SKM-1 (cell line): ENCODE measurements at regions not wholly inside any gene's neighbourhood (a gene's known extent, or its start where the extent isn't known, plus 50 kb on each side); places are given as distances from the start of the nearest gene placed in this dataset.
"Not testable (repeated sequence)": the region's sequence is repeated elsewhere in the genome, so short reads cannot be mapped to it uniquely, and the experiment has no call there.

Source experiments
- DNase-seq: peaks from one replicate; lab custom pipeline; 2025; ENCODE audit not compliant: unreplicated experiment; lab: John Stamatoyannopoulos, UW

DNA sequence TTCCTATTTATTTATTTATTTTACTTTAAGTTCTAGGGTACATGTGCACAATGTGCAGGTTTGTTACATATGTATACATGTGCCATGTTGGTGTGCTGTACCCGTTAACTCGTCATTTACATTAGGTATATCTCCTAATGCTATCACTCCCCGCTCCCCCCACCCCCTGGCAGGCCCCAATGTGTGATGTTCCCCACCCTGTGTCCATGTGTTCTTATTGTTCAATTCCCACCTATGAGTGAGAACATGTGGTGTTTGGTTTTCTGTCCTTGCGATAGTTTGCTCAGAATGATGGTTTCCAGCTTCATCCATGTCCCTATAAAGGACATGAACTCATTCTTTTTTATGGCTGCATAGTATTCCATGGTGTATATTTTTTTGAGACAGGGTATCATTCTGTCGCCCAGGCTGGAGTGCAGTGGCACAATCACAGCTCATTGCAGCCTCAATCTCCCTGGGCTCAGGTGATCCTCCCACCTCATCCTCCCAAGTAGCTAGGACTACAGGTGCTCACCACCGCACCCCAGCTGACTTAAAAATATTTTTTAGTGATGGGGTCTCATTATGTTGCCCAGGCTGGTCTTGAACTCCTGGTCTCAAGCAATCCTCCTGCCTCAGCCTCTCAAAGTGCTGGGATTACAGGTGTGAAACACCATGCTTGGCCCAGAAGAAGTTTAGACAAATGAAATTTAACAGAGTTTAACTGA, 140.6 kb downstream of the NPIPB5 start:
- not testable (repeated sequence) for DNase-seq

DNA sequence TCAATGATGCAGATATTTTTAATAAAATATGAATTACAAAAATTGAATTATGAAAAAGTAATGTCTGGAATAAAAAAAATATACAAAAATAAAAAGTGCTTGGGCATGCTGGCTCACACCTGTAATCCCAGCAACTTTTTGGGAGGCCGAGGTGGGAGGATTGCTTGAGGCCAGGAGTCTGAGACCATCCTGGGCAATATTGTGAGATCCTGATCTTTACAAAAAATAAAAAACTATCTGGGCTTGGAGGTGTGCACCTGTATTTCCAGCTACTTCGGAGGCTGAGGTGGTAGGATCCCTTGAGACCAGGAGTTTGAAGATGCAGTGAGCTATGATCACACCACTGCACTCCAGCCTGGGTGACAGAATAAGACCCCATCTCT, 141.8 kb downstream of the NPIPB5 start:
- no peak for DNase-seq

DNA sequence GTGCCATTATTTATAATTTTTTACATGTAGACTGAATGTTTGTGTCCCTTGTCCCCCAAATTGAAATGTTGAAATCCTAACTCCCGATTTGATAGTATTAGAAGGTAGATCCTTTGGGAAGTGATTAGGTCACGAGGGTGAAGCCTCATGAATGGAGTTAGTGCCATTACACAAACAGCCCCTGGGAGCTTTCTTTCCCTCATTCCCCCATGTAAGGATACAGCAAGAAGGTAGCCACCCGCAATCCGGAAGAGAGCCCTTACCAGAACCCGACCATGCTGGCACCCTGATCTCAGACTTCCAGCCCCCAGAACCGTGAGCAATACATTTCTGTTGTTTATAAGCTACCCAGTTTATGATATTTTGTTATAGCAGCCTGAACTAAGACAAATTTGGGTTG, 143.2 kb downstream of the NPIPB5 start:
- no peak for DNase-seq

DNA sequence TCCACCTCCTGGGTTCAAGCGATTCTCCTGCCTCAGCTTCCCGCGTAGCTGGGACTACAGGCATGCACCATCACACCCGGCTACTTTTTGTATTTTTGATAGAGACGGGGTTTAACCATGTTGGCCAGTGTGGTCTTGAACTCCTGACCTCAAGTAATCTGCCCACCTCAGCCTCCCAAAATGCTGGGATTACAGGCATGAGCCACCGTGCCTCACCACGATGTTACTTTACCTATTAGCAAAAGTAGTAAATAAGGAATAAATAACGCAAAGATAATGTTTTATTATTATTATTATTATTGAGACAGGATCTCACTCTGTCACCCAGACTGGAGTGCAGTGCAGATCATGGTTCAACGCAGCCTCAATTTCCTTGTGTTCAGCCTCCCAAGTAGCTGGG, 145.9 kb downstream of the NPIPB5 start:
- not testable (repeated sequence) for DNase-seq

DNA sequence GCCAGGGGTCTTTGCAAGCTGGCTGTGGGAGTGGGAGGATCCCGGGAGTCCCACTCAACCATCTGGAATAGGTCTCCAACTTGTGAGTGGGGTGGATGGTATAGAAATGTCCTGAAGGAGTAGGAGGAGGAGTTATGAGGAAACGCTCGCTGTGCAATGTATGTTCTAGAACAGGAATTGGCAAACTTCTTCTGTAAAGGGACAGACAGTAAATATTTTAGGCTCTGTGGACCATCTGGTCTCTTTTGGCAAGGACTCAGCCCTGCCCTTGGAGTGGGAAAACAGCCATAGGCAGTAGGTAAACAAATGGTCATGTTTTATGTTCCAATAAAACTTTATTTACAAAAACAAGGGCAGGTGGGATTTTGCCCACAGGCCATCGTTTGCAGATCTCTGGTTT, 149.2 kb downstream of the NPIPB5 start:
- no peak for DNase-seq

DNA sequence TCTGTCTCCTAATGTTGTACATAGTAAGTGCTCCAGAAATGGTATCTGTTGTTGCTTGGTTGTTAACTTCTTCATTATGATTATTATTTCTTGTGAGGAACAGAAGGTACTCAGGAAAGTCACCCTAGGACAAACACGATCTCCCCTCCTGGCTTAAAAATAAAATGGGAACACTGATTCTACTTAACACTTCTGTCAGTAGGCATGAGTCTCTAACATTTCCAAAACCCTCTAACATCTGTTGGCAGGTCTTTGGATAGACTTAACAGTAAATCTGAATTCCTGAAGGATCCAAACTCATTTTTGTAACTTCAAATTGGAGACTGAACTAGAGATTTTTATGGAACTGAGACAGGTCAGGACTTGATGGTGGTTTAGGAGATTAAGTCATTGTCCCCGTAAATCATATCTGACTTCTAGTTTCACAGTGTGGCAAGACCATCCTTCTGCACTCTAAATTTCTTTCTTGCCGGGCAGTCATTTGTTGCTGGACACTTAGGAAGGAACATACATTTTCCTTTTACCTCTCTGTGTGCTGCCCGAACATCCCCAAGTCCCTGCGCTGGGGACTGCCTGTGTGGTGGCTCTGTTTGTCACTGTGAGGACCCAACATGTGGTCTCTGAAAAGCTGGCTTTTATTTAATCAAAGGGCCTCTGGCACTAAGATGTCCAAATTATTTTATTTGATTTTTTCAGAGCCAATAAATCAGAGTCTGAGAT, 149.9 kb downstream of the NPIPB5 start:
- no peak for DNase-seq

DNA sequence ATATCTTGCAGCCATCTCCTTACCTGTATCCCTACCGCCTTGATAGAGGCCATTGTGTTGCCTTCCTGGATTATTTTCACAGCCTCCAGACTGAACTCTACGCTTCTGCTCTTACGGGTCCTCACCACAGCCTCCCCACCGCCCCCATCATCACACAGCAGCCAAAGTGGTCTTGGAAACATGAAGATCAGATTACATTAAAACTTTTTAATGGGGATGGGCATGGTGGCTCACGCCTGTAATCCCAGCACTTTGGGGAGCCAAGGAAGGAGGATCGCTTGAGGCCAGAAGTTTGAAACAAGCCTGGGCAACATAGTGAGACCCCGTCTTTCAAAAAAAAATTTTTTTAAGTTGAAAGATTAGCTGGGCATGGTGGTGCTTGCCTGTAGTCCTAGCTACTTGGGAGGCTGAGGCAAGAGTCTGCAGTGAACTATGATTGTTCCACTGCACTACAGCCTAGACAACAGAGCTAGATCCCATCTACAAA, 150.5 kb downstream of the NPIPB5 start:
- no peak for DNase-seq

DNA sequence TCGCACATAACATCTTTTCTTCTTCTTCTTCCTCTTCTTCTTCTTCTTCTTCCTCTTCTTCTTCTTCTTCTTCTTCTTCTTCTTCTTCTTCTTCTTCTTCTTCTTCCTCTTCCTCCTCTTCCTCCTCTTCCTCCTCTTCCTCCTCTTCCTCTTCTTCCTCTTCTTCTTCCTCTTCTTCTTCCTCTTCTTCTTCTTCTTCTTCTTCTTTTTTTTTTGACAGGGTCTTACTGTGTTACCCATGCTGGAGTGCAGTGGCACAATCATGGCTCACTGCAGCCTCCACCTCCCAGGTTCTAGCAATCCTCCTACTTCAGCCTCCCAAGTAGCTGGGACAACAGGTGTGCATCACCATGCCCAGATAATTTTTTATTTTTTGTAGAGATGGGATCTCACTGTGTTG, 151.0 kb upstream of the HS3ST2 start:
- not testable (repeated sequence) for DNase-seq

DNA sequence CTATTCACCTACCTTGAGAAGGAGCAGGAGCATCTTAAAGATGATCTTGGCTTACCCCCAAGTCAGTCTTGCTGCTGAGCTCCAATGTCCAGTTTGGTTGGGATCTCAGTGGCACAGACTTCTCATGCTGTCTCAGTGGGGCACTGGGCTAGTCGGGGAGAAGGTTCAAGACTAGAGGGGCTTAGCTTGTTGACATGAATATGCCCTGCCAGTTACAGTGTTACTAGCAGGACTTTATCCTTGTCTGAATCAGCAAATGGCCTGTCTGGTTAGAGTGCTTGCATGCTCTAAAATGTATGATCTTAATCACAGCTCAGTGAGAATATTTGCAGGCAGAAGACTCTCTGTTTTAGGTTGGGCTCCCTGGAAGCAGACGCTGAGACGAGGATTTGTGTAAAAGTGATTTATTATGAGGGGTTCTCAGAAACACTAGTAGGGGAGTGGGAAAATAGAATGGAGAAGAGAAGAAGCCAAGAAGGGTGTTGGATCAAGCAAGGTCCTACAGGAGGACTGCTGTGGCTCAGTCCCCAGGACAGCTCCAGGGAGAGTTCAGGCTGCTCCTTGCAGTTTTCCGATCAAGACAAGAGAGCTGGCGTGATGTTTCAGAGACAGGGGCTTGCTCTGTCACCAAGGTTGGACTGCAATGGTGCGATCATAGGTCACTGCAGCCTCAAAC, 150.4 kb upstream of the HS3ST2 start:
- DNase-seq: no peak

DNA sequence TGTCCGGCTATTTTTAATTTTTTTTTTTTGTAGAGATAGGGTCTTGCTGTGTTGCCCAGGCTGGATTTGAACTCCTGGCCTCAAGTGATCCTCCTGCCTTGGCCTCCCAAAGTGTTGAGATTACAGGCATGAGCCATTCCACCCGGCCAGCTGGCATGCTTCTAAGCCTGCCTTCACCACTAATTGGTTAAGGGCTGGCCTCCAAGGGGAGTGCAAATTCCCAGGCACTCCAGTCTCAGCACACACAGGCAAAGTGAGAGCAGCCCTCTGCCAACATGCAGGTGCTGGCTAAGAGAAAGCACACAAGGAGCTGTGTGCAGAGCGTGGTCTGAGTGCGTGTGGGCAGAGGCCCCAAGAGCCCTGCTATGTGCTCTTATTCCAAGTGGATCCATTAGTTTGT, 149.8 kb upstream of the HS3ST2 start:
- DNase-seq: no peak

DNA sequence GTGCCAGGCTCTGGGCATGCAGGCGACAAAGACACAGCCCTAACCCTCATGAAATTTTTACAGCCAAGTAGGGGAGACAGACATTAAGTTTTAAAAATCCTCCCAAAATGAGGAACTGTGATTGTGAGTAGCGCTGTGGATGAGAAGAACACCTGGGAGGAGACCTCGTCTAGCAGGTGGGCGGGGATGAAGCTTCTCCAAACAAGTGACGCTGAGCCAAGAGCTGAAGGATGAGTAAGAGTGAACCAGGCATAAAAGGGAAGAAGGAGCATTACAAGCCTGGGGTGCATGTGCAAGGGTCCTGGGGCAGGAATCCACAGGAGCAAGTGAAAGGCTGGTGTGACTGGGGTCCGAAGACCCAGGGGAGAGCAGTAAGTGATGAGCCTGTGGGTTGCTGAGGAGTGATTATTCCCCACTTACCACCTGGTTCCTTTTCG, 149.4 kb upstream of the HS3ST2 start:
- DNase-seq: no peak

DNA sequence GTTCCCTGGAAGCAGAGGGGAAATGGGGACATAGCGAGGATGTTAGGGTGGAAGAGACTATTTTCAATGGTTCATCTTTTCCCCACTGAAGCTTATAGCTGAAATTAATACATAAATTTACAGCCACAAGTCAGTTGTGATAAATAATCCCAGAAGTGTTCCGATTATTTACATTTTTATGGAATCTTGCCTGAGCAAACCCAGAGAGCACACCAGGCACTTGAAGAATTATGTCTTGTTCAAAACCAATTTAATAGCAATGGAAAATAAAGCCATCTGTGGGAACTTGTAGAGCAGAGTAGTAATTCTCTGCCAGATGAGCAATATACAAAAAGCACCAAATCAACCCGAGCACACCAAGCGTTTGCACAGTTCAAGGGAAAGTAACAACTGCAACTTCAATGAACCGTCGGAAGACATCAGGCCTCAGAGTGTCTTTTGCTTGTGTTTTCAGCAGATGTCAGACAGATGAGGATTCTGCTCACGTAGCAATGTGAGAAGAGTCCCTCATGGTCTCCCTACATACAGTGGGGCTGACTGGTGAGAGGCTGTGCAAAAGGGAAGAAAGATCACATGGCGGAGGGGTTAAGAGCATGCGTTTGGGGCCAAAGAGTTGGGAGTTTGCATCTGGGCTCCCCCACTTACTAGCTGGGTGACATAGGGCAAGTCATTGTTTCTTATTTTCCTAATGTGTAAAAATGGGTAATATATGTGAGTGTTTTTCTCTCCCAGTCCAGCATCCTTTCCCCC, 148.7 kb upstream of the HS3ST2 start:
- DNase-seq: no peak

DNA sequence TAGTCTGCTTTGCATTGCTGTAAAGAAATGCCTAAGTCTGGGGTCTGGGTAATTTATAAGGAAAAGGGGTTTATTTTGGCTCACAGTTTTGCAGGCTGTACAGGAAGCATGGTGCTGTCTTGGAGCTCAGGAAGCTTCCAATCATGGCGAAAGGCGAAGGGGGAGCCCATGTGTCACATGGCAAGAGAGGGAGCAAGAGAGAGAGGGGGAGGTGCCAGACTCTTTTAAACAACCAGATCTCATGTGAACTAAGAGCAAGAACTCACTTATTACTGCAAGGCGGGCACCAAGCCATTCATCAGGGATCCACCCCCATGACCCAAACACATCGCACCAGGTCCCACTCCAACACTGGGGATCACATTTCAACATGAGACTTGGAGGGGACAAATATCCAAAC, 148.2 kb upstream of the HS3ST2 start:
- no peak for DNase-seq

DNA sequence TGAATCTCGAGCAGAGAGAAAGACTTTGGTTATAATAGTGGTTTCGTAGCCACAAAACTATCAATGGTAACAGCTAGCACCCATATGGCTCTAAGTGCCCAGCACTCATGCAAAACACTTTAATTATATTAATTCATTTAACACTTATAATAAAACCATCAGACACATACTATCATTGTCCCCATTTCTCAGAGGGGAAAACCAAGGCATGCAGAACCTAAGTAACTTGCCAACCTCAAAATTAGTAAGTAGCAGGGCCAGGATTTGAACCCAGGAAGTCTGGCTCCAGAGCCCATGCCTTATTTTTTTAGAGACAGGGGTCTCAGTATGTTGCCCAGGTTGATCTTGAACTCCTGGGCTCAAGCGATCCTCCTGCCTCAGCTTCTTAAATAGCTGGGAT, 145.6 kb upstream of the HS3ST2 start:
- DNase-seq: no peak

DNA sequence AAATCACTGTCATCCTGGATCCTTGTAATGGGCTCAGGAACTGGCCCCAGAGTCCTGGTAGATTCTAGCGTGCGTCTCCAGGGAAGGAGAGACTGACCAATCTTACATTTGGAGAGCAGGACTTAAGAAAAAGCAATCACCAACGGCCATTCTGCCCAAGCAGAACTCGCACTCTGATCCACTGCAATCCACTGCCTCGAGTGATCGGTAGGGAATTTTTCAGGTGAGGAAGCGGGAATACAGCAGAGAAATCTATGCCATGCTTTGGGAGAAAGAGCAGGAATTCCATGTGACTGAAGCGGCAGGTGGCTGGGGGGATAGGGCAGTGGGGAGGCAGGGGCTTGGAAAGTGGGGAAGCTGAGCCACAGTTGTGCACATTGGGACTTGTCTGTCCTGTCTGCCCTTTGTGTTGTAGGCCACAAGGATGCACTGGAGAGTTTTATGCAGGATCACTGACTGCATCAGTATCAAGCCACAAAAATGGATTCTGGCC, 143.9 kb upstream of the HS3ST2 start:
- DNase-seq: no peak

DNA sequence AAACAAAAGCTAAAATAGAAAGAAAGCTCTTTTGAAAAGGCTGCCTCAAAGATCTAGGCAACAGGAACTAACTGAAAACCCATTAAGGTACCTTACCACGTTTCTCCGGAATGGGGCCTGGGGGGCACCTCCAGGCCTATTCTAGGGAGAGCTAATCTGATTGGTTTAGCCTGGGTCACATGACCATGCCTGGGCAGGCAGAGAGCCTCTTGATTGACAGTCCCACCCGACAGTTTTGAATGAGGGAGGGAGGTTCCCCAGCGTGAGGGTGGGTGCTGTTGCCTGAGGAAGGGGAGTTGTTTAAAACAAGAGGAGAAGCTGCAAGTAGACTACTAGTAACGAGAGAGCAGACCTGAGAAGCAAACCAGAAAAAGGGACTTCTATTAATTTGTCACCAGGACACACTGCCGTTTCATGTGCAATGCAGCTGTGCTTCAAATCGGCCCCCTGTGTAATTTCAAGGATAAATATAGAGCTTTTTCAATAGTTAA, 143.4 kb upstream of the HS3ST2 start:
- DNase-seq: no peak

DNA sequence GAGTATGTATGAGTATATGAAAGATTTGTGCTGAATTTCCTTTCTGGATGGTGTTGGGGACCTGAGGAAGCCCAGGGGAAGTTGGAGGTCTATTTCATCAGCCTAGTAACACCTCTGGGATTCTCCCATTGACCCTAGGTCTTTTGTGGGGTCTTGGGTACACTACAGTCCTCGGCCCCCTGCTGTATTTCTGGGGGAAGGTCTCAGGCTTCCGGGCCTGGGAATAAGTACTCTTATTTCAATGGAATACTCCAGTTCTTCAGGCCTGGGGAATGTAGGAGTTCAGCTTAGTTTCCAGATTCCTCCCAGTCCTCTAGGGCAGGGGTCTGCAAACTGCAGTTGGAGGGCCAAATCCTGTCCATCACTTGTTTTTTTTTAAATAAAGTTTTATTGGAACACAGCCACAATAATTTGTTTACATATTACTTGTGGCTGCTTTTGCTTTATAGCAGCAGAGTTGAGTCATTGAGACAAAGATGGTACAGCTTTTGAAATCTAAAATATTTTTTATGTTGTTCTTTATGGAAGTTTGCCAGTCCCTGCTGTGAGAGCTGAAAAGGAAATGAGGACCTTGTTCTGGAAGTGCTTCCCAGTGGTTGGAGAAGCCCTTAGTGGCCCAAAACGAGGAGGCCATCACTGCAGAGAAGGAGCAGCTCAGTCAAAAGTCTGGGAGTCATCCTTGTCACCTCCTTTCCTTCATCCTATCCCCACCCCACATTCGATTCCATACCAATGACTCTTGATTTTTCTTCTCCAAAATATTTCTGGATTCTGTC, 142.5 kb upstream of the HS3ST2 start:
- no peak for DNase-seq

DNA sequence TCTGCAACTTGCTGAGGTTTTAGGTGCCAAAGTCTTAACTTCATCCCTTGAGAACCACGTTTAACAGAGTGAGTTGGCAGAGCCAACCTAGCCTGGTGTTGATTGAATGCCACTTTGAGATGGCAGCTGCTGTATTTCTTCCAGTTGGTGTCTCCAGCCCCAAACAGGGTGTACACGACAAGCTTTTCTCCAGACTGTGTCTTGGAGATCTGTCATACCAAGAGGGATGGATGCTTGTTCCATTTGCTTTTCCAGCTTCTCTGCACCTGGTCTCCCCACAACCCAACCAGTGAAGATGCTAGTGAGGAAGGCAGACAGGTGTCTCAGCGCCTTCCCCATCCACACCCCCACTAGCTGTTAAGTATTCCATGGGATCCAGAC, 141.1 kb upstream of the HS3ST2 start:
- no peak for DNase-seq

DNA sequence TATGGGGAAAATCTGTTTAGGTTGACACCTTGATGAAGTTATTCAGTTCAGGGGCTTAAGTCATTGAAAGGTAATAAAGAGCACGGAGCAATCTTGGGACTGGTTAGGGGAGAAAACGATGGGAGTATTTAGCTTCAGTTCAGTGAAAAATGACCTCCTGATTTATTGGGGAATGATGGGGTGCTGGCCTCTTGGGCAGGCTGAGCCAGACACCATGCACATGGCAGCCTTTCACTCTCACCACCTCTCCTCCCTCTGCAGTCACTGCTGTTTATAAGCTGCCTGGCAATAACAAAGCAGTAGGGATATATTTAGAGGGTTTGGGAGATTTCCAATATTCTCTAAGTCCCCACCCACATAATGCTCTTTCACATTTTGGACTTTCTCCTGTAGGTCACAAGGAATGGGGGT, 140.5 kb upstream of the HS3ST2 start:
- no peak for DNase-seq

DNA sequence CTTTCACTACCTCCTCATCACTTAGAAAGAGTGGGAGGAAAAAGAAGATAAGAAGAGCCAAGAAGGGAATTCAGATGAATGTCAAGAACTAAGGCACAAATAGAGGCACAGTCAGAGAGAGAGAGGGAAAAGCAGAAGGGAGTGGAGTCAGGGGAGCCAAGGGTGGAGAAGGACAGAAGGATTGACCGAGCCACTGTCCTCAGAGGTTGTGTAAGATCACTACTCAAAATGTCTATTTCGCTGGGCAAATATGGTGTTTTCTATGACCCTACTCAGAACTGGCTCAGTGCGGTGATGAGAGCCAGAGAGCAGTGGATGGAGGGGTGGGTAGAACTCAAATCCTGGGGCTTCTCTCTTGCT, 139.2 kb upstream of the HS3ST2 start:
- no peak for DNase-seq
